Heart left ventricle (tissue), 16 donors: ENCODE measurements at regions not wholly inside any gene's neighbourhood (a gene's known extent, or its start where the extent isn't known, plus 50 kb on each side); places are given as distances from the start of the nearest gene placed in this dataset.
"Not testable (repeated sequence)": the region's sequence is repeated elsewhere in the genome, so short reads cannot be mapped to it uniquely, and the experiment has no call there.

Experiments
- ATAC-seq, 4 donors: fragments of 200-7000 bp; cut with Tn5 transposase; one replicate each; pipeline ENCODE4 v1.9.1; 2020 to 2022; ENCODE audit warnings: moderate library complexity in 4 of 4, mild to moderate bottlenecking in 3 of 4, moderate number of reproducible peaks in 1 of 4
- DNase-seq, 5 donors: peaks; one replicate each; pipeline ENCODE4 v3.0.0-alpha.2; 2020
- H3K27ac ChIP-seq, 12 donors: fragments of 200-600 bp; sonication (generic) in 4 of 12; one replicate each; pipeline versions ENCODE4 v1.5.0 to v1.8.0; 2016 to 2022; ENCODE audit warnings: mild to moderate bottlenecking in 2 of 12
- H3K27me3 ChIP-seq, 9 donors: fragments of 200-600 bp; sonication (generic) in 2 of 9; one replicate each; pipeline versions ENCODE4 v1.5.1 to v1.8.0; 2016 to 2022; ENCODE audit warnings: mild to moderate bottlenecking in 3 of 9
- H3K36me3 ChIP-seq, 9 donors: fragments of 200-600 bp; sonication (generic) in 2 of 9; one replicate each; pipeline versions ENCODE4 v1.5.0 to v1.8.0; 2018 to 2022; ENCODE audit warnings: mild to moderate bottlenecking in 2 of 9
- H3K4me1 ChIP-seq, 12 donors: fragments of 200-600 bp; sonication (generic) in 4 of 12; one replicate each; pipeline versions ENCODE4 v1.5.0 to v1.8.0; 2016 to 2022; ENCODE audit warnings: mild to moderate bottlenecking in 3 of 12
- H3K4me3 ChIP-seq, 12 donors: fragments of 200-600 bp; sonication (generic) in 4 of 12; one replicate each; pipeline versions ENCODE4 v1.5.0 to v1.8.0; 2017 to 2022; ENCODE audit warnings: mild to moderate bottlenecking in 9 of 12, moderate library complexity in 4 of 12
- H3K9me3 ChIP-seq, 12 donors: fragments of 200-600 bp; sonication (generic) in 4 of 12; one replicate each; pipeline versions ENCODE4 v1.5.0 to v1.8.0; 2016 to 2022; ENCODE audit warnings: mild to moderate bottlenecking in 1 of 12
- POLR2A ChIP-seq, 2 donors: fragments of 450-650 bp; IDR thresholded peaks; one replicate each; pipeline ENCODE4 v1.6.1; 2017; ENCODE audit warnings: antibody characterized with exemption in 2 of 2, mild to moderate bottlenecking in 2 of 2, moderate library complexity in 2 of 2
- WGBS, 4 donors: extraction: QIAGEN DNeasy Blood & Tissue Kit in 2 of 4; methylation state at CpG; one replicate each; pipeline versions ENCODE4 v1.1.5 to v1.1.7; 2013 to 2018; 5-methylcytosine and 5-hydroxymethylcytosine counted together
- intact Hi-C, 10 donors: fragments of 100-400 bp; cut with DNase I; formaldehyde crosslinking; loops; one replicate each; pipeline versions ENCODE4 v1.11.1 to v1.14.2; 2022
- TF ChIP-seq, protein P1 (sequence below), 12 donors: fragments of 200-600 bp; sonication (generic) in 4 of 12; IDR thresholded peaks; one replicate each; pipeline versions ENCODE4 v1.5.0 to v1.8.0; 2018 to 2022; ENCODE audit warnings: antibody characterized with exemption in 12 of 12, mild to moderate bottlenecking in 5 of 12
- donor health status: ischemic (EF 13 %, LVEDD 7.1; RV severe dilation, severe dysfunction).
- donor health status: healthy with polysubstance abuse.
- donor health status: DM: no; HTN: yes; CAD: no.
- donor health status: DM: no; HTN: no; CAD: no.
- donor health status: ischemic (EF 25% LVEDD 6.9; RV normal size, moderate dysfunction).
- donor health status: ischemic (EF 25% LVEDD 5.7; RV mildly dilated, moderate dysfunction).
- donor health status: healthy.
- donor health status: DM: yes; HTN: yes; CAD: no.
- donor health status: ischemic (EF 35%, LVEDD 5.7; RV mildly dilated, moderate dysfunction).
- donor health status: nonischemic (EF 11% LVEDD 7.7; RV severe dilation, severe dysfunction).
- donor health status: DM: yes; HTN: yes; CAD: no.
- donor health status: PGD.
- donor health status: ischemic (EF 29% LVEDD 5.4; RV normal size, mild dysfunction).
- donor health status: nonischemic (EF 23%, LVEDD 6.1; RV moderate dilation, normal function).

DNA sequence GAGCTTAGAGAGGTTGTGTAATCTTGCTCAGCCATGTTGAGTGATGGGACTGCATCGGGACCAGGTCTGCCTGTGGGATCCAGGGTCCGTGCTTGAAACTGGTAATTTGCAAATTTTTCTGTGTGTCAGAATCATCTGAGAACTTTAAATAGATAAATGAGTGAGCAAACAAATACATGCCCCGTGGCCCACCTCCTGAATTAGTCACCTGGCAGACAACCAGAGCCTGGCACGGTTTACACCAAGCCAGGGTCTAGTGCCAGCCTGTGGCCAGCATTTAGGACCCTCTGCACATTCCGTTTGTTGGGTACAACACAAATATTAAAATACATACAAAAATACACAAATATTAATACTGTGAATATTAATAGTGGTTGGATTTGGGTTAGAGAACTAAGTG, 90.6 kb upstream of the STOX2 start:
- 89 to 93% (median 92%) methylated on average over 5 of the region's 5 CpGs for WGBS, 4 donors
- DNase-seq (no peak), ATAC-seq (no peak)
- no peak for TF ChIP-seq POLR2A (IDR thresholded peaks at IDR 0.05)
- TF ChIP-seq, protein P1, sequence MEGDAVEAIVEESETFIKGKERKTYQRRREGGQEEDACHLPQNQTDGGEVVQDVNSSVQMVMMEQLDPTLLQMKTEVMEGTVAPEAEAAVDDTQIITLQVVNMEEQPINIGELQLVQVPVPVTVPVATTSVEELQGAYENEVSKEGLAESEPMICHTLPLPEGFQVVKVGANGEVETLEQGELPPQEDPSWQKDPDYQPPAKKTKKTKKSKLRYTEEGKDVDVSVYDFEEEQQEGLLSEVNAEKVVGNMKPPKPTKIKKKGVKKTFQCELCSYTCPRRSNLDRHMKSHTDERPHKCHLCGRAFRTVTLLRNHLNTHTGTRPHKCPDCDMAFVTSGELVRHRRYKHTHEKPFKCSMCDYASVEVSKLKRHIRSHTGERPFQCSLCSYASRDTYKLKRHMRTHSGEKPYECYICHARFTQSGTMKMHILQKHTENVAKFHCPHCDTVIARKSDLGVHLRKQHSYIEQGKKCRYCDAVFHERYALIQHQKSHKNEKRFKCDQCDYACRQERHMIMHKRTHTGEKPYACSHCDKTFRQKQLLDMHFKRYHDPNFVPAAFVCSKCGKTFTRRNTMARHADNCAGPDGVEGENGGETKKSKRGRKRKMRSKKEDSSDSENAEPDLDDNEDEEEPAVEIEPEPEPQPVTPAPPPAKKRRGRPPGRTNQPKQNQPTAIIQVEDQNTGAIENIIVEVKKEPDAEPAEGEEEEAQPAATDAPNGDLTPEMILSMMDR (IDR thresholded peaks at IDR 0.05): no peak
- H3K4me1 ChIP-seq: no peaks in the 10 kb centered on the region
- H3K27me3 ChIP-seq: no peaks in the 10 kb centered on the region
- intact Hi-C loops: no loop called here
- H3K27ac ChIP-seq: no peak overlapping the region
- no peak overlapping the region for H3K4me3 ChIP-seq
- no peaks in the 10 kb centered on the region for H3K36me3 ChIP-seq
- H3K9me3 ChIP-seq: no peaks in the 10 kb centered on the region

DNA sequence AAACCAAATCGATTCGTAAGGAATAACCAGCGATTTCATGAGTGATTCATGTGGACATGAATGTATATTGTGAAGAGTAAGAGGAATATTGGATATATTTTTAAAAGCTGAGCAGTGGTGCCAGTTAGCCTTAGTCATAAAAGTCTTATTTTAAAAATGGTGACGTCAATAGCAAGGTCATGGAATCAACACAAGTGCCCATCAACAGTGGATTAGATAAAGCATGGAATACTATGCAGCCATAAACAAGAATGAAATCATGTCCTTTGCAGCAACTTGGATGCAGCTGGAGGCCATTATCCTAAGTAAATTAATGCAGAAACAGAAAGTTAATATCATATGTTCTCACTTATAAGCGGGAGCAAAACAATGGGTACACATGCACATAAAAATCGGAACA, 89.0 kb upstream of the STOX2 start:
- DNase-seq (no peak), ATAC-seq (no peak)
- Histone ChIP-seq H3K4me3 (no peak overlapping the region), H3K9me3 (no peaks in the 10 kb centered on the region), H3K27ac (no peak overlapping the region), H3K4me1 (no peaks in the 10 kb centered on the region), H3K36me3 (no peaks in the 10 kb centered on the region), H3K27me3 (no peaks in the 10 kb centered on the region)
- TF ChIP-seq, protein P1 (IDR thresholded peaks at IDR 0.05): no peak
- no peak for TF ChIP-seq POLR2A (IDR thresholded peaks at IDR 0.05)
- WGBS, 4 donors: 94 to 96% (median 95%) methylated on average over 6 of the region's 6 CpGs
- intact Hi-C loops: no loop called here

- no peak overlapping the region for H3K4me3 ChIP-seq
- no peak for ATAC-seq
- intact Hi-C loops: no loop called here
- no peaks in the 10 kb centered on the region for H3K27me3 ChIP-seq
- no peak overlapping the region for H3K27ac ChIP-seq
- no peaks in the 10 kb centered on the region for H3K9me3 ChIP-seq
- no peak for DNase-seq
- TF ChIP-seq POLR2A (IDR thresholded peaks at IDR 0.05): no peak
- TF ChIP-seq, protein P1 (IDR thresholded peaks at IDR 0.05): no peak
- WGBS, 4 donors: 84 to 90% (median 85%) methylated on average over 9 of the region's 9 CpGs
- no peaks in the 10 kb centered on the region for H3K36me3 ChIP-seq
- H3K4me1 ChIP-seq: no peaks in the 10 kb centered on the region
These were observed 88.1 kb upstream of the STOX2 start for GRCh38 chr4:183816882-183817509.

- not testable (repeated sequence) for ATAC-seq
- 94 to 98% (median 96%) methylated on average over 10 to 30 of the region's 30 CpGs for WGBS, 4 donors
These were observed 86.5 kb upstream of the STOX2 start for GRCh38 chr4:183818591-183818990.

More at GRCh38 chr4:183818591-183818990, 86.5 kb upstream of the STOX2 start:
- H3K4me1 ChIP-seq, DNase-seq, H3K36me3 ChIP-seq, H3K27me3 ChIP-seq, H3K4me3 ChIP-seq, intact Hi-C loops, H3K9me3 ChIP-seq, H3K27ac ChIP-seq: not testable (repeated sequence)
